ENCODE measurements at regions not wholly inside any gene's neighbourhood (a gene's known extent, or its start where the extent isn't known, plus 50 kb on each side); places are given as distances from the start of the nearest gene placed in this dataset.

DNA sequence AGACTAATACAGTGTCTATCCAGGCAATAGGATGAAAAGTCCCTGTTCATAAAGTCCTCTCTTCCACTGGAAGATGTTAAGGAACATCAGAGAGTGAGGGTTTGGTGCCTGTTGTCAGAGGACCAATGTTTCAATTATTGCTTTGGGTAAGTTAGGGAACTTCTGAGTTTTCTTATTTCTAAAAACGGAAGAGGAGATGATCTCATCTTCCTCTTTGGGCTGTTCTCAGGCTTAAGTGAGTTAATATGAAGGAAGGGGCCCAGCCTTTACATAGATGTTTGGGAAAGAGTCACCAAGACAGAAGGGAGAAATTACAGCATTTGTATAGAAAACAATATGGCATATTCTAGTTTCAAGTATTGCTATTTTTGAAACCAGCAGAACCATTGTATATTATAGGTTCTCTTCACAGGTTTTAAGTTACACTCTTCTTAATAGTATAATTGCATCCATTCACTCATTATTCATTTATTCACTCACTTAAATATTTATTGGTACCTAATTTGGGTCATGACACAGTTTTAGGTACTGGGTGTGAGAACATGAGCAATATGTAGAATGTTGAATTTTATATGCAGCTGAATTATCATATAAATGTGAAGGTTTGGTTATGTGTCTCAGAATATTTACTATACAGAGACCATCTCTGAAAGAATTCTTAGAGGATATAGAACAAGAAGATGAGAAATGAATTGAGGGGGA, 68.5 kb upstream of the LRIG3 start:
- TF ChIP-seq ZNF274 (IDR thresholded peaks at IDR 0.05; ENCODE audit: low read depth, low read length) (no peak), YY1 (IDR thresholded peaks at IDR 0.05; ENCODE audit: insufficient read depth, insufficient read length) (no peak), SUZ12 (IDR thresholded peaks at IDR 0.05; ENCODE audit: extremely low read depth, insufficient read depth, insufficient read length) (no peak)

All from NT2/D1 (cell line).